Natural killer cell (primary cell): ENCODE measurements at regions not wholly inside any gene's neighbourhood (a gene's known extent, or its start where the extent isn't known, plus 50 kb on each side); places are given as distances from the start of the nearest gene placed in this dataset.
"Not testable (repeated sequence)": the region's sequence is repeated elsewhere in the genome, so short reads cannot be mapped to it uniquely, and the experiment has no call there.

Experiments used
- ATAC-seq, 3 donors: fragments of 150-1000 bp in 2 of 3; fragments of 200-7000 bp in 1 of 3; cut with Tn5 transposase; 1 replicate in 1 of 3; 2 replicates in 2 of 3; pipeline ENCODE4 v1.10.0; 2021; ENCODE audit warnings: mild to moderate bottlenecking in 2 of 3, moderate library complexity in 2 of 3
- DNase-seq, 2 donors: peaks; one replicate each; pipeline versions ENCODE4 v3.0.0 to v3.0.0-alpha.2; 2013 to 2021; ENCODE audit warnings: mixed read lengths in 1 of 2
- H3K27ac ChIP-seq: one replicate; pipeline ENCODE4 v1.5.1; 2013; ENCODE audit warnings: mild to moderate bottlenecking, low read length
- H3K27me3 ChIP-seq: one replicate; pipeline ENCODE4 v1.6.1; 2013; ENCODE audit warnings: low read length; ENCODE audit not compliant: control insufficient read depth, insufficient read depth
- H3K36me3 ChIP-seq: one replicate; pipeline ENCODE4 v1.6.1; 2013; ENCODE audit warnings: low read length; ENCODE audit not compliant: control insufficient read depth, insufficient read depth
- H3K4me1 ChIP-seq: one replicate; pipeline ENCODE4 v1.6.1; 2013; ENCODE audit warnings: low read length; ENCODE audit not compliant: control insufficient read depth, insufficient read depth
- H3K4me3 ChIP-seq: one replicate; pipeline ENCODE4 v1.5.1; 2013; ENCODE audit warnings: low read length
- H3K9me3 ChIP-seq: one replicate; pipeline ENCODE4 v1.6.1; 2013; ENCODE audit warnings: low read length; ENCODE audit not compliant: control insufficient read depth, insufficient read depth
- H3K27ac Mint-ChIP-seq, 2 donors: one replicate each; pipeline ENCODE4 v1.8.0; 2022; ENCODE audit warnings: mild to moderate bottlenecking in 2 of 2, mixed read lengths in 2 of 2, moderate library complexity in 1 of 2
- H3K27me3 Mint-ChIP-seq, 2 donors: one replicate each; pipeline ENCODE4 v1.8.0; 2022; ENCODE audit warnings: low read depth in 2 of 2, mixed read lengths in 2 of 2
- H3K36me3 Mint-ChIP-seq: one replicate; pipeline ENCODE4 v1.8.0; 2022; ENCODE audit warnings: mixed read lengths
- H3K4me1 Mint-ChIP-seq, 2 donors: one replicate each; pipeline ENCODE4 v1.8.0; 2022; ENCODE audit warnings: mixed read lengths in 2 of 2
- H3K4me3 Mint-ChIP-seq: one replicate; pipeline ENCODE4 v1.8.0; 2022; ENCODE audit warnings: mild to moderate bottlenecking, moderate library complexity, mixed read lengths
- H3K9me3 Mint-ChIP-seq, 2 donors: one replicate each; pipeline ENCODE4 v1.8.0; 2022; ENCODE audit warnings: mixed read lengths in 2 of 2
- CTCF ChIP-seq: fragments of 200-600 bp; IDR thresholded peaks from one replicate; pipeline ENCODE4 v1.8.0; 2022; ENCODE audit warnings: antibody characterized with exemption
- WGBS: methylation state at CpG from one replicate; pipeline ENCODE4 v1.1.7; 2013; ENCODE audit warnings: missing lambda C conversion rate; ENCODE audit not compliant: insufficient coverage; 5-methylcytosine and 5-hydroxymethylcytosine counted together
- intact Hi-C: fragments of 100-400 bp; cut with micrococcal nuclease; formaldehyde crosslinking; loops from one replicate; pipeline ENCODE4 v1.14.2; 2022

- no peak overlapping the region for H3K27ac ChIP-seq
- 96% methylated on average over 2 of the region's 4 CpGs for WGBS
- no peaks in the 10 kb centered on the region for H3K36me3 ChIP-seq
- H3K4me3 Mint-ChIP-seq = no peak overlapping the region
- H3K27me3 ChIP-seq = no peaks in the 10 kb centered on the region
- DNase-seq = no peak
- no peaks in the 10 kb centered on the region for H3K36me3 Mint-ChIP-seq
- peaks cover 14 to 17% of the 10 kb centered on the region in 2 donors for H3K27me3 Mint-ChIP-seq
- intact Hi-C loops = no loop called here
- H3K4me1 ChIP-seq = no peaks in the 10 kb centered on the region
- no peak overlapping the region for H3K4me3 ChIP-seq
- no peak for ATAC-seq
- no peaks in the 10 kb centered on the region for H3K4me1 Mint-ChIP-seq
- no peak for TF ChIP-seq CTCF
- no peaks in the 10 kb centered on the region for H3K9me3 ChIP-seq
- H3K27ac Mint-ChIP-seq = no peak overlapping the region
- peaks cover 2 to 4% of the 10 kb centered on the region in 2 donors for H3K9me3 Mint-ChIP-seq
These were observed 79.7 kb downstream of the ZNF648 start for GRCh38 chr1:181981821-181982220.

- H3K4me1 Mint-ChIP-seq = no peaks in the 10 kb centered on the region
- no peak overlapping the region for H3K4me3 Mint-ChIP-seq
- no peak overlapping the region for H3K27ac Mint-ChIP-seq
- peaks cover 7 to 8% of the 10 kb centered on the region in 2 donors for H3K9me3 Mint-ChIP-seq
- no CpG with 5 or more reads among the region's 1 CpG for WGBS
- Histone ChIP-seq H3K36me3 (no peaks in the 10 kb centered on the region), H3K27ac (no peak overlapping the region), H3K9me3 (no peaks in the 10 kb centered on the region), H3K4me1 (no peaks in the 10 kb centered on the region), H3K27me3 (peaks cover 2% of the 10 kb centered on the region), H3K4me3 (no peak overlapping the region)
- H3K36me3 Mint-ChIP-seq = peaks cover 9% of the 10 kb centered on the region
- no peak for TF ChIP-seq CTCF
- peaks cover 0 to 7% of the 10 kb centered on the region in 2 donors for H3K27me3 Mint-ChIP-seq
- no peak for ATAC-seq
- no peak for DNase-seq
- intact Hi-C loops = no loop called here
These were observed 89.3 kb downstream of the ZNF648 start for GRCh38 chr1:181972256-181972655.

GRCh38 chr1:181971424-181971823 lies 90.1 kb downstream of the ZNF648 start:
- H3K36me3 ChIP-seq = no peaks in the 10 kb centered on the region
- Mint-ChIP-seq H3K27me3 (peaks cover 0 to 7% of the 10 kb centered on the region in 2 donors), H3K36me3 (peaks cover 9% of the 10 kb centered on the region), H3K9me3 (peaks cover 7% of the 10 kb centered on the region in 2 donors), H3K4me3 (no peak overlapping the region), H3K27ac (no peak overlapping the region), H3K4me1 (no peaks in the 10 kb centered on the region)
- DNase-seq = no peak
- ATAC-seq = no peak
- H3K27me3 ChIP-seq = peaks cover 2% of the 10 kb centered on the region
- TF ChIP-seq CTCF = no peak
- H3K9me3 ChIP-seq = no peaks in the 10 kb centered on the region
- no peaks in the 10 kb centered on the region for H3K4me1 ChIP-seq
- no peak overlapping the region for H3K4me3 ChIP-seq
- intact Hi-C loops = no loop called here
- no peak overlapping the region for H3K27ac ChIP-seq

- WGBS = 74% methylated on average over 2 of the region's 2 CpGs
- H3K27ac Mint-ChIP-seq = no peak overlapping the region
- peaks cover 0 to 3% of the 10 kb centered on the region in 2 donors for H3K27me3 Mint-ChIP-seq
These were observed 91.6 kb downstream of the ZNF648 start for GRCh38 chr1:181969902-181970301.

GRCh38 chr1:181954696-181955095 lies 106.8 kb downstream of the ZNF648 start:
- H3K4me1 ChIP-seq, H3K4me3 Mint-ChIP-seq, H3K27me3 Mint-ChIP-seq, DNase-seq, H3K36me3 ChIP-seq, intact Hi-C loops, ATAC-seq, H3K27ac ChIP-seq, H3K4me1 Mint-ChIP-seq, H3K27ac Mint-ChIP-seq, H3K4me3 ChIP-seq, H3K9me3 ChIP-seq, H3K27me3 ChIP-seq, H3K36me3 Mint-ChIP-seq: not testable (repeated sequence)
- H3K9me3 Mint-ChIP-seq = peaks cover 5 to 15% of the 10 kb centered on the region in 2 donors
- WGBS = 98% methylated on average over 6 of the region's 11 CpGs

More at GRCh38 chr1:181969902-181970301, 91.6 kb downstream of the ZNF648 start:
- Histone ChIP-seq H3K9me3 (no peaks in the 10 kb centered on the region), H3K27me3 (peaks cover 2% of the 10 kb centered on the region), H3K27ac (no peak overlapping the region), H3K36me3 (no peaks in the 10 kb centered on the region), H3K4me3 (no peak overlapping the region), H3K4me1 (no peaks in the 10 kb centered on the region)
- no peaks in the 10 kb centered on the region for H3K4me1 Mint-ChIP-seq
- ATAC-seq = no peak
- no peak for TF ChIP-seq CTCF
- H3K4me3 Mint-ChIP-seq = no peak overlapping the region
- H3K36me3 Mint-ChIP-seq = peaks cover 9% of the 10 kb centered on the region
- H3K9me3 Mint-ChIP-seq = peaks cover 3 to 5% of the 10 kb centered on the region in 2 donors
- DNase-seq = no peak
- intact Hi-C loops = no loop called here
